ENCODE measurements at regions not wholly inside any gene's neighbourhood (a gene's known extent, or its start where the extent isn't known, plus 50 kb on each side); places are given as distances from the start of the nearest gene placed in this dataset.

GRCh38 chr15:95990833-95991232, 339.7 kb upstream of the NR2F2 start:
- Histone ChIP-seq H3K9ac (ENCODE audit: low read length) (no peak overlapping the region), H2AK5ac (ENCODE audit: low read length) (no peak overlapping the region), H3K79me2 (ENCODE audit: control insufficient read depth, insufficient read depth, low read length, poor library complexity) (no peaks in the 10 kb centered on the region), H3K27ac (ENCODE audit: low read depth, low read length) (no peak overlapping the region), H4K91ac (ENCODE audit: low read depth, low read length) (no peak overlapping the region), H4K8ac (ENCODE audit: low read depth, low read length) (no peak overlapping the region), H3K4me3 (ENCODE audit: low read depth, low read length) (no peak overlapping the region), H4K12ac (ENCODE audit: low read depth, low read length) (no peak overlapping the region), H3K79me1 (ENCODE audit: low read length) (no peaks in the 10 kb centered on the region), H3K18ac (ENCODE audit: low read length) (no peak overlapping the region), H3K9me3 (ENCODE audit: insufficient read depth, low read depth, low read length) (no peaks in the 10 kb centered on the region), H2BK5ac (ENCODE audit: low read depth, low read length, poor library complexity) (no peak overlapping the region), H3K23ac (ENCODE audit: low read length) (no peak overlapping the region), H3K4me2 (ENCODE audit: low read length) (no peak overlapping the region), H3K4me1 (ENCODE audit: control insufficient read depth in 1 of 2, insufficient read depth in 2 of 2, low read length in 2 of 2) (peaks cover 0 to 3% of the 10 kb centered on the region in 2 experiments), H3K14ac (ENCODE audit: low read length) (no peak overlapping the region), H2AFZ (ENCODE audit: insufficient read depth, low read length, poor library complexity) (no peak overlapping the region), H2BK12ac (ENCODE audit: low read length) (peak overlapping the region; percentile 52), H3K4ac (ENCODE audit: low read depth, low read length) (no peak overlapping the region), H3K36me3 (ENCODE audit: control insufficient read depth in 1 of 2, insufficient read depth in 2 of 2, low read length in 2 of 2) (no peaks in the 10 kb centered on the region), H2BK120ac (ENCODE audit: insufficient read depth, low read length, poor library complexity) (no peak overlapping the region), H3K27me3 (ENCODE audit: insufficient read depth, low read length) (no peaks in the 10 kb centered on the region)
- no CpG with 5 or more reads among the region's 4 CpGs for WGBS (ENCODE audit: extremely low coverage, insufficient coverage, insufficient read length)
- DNase-seq = no peak

DNA sequence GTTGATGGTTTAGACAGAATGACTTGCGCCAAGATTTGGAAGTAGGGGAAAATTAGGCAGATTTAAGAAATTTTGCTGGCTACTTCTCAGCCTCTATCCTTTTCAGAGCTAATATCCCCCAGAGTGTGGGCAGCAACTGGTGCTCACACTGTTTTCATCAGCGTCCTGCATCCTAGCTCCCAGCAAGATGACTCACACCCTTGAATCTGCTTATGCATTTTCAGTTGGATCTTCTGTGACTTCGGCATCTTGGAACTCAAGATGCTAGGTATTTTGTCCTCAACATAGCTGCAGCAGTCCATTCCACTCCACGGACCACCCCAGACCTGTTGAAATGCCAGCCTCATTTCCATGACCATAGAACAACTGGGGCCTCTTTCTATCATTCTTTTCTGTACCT, 336.1 kb upstream of the NR2F2 start:
- H3K79me1 ChIP-seq (ENCODE audit: low read length) = no peaks in the 10 kb centered on the region
- H3K14ac ChIP-seq (ENCODE audit: low read length) = no peak overlapping the region
- no peak overlapping the region for H3K18ac ChIP-seq (ENCODE audit: low read length)
- H2BK12ac ChIP-seq (ENCODE audit: low read length) = no peak overlapping the region
- no peak overlapping the region for H3K4me2 ChIP-seq (ENCODE audit: low read length)
- H4K8ac ChIP-seq (ENCODE audit: low read depth, low read length) = no peak overlapping the region
- H3K4me3 ChIP-seq (ENCODE audit: low read depth, low read length) = no peak overlapping the region
- H4K12ac ChIP-seq (ENCODE audit: low read depth, low read length) = no peak overlapping the region
- H3K27ac ChIP-seq (ENCODE audit: low read depth, low read length) = no peak overlapping the region
- no peaks in the 10 kb centered on the region for H3K79me2 ChIP-seq (ENCODE audit: control insufficient read depth, insufficient read depth, low read length, poor library complexity)
- no peaks in the 10 kb centered on the region for H3K9me3 ChIP-seq (ENCODE audit: insufficient read depth, low read depth, low read length)
- H3K9ac ChIP-seq (ENCODE audit: low read length) = no peak overlapping the region
- H3K23ac ChIP-seq (ENCODE audit: low read length) = no peak overlapping the region
- no peak overlapping the region for H4K91ac ChIP-seq (ENCODE audit: low read depth, low read length)
- WGBS (ENCODE audit: extremely low coverage, insufficient coverage, insufficient read length) = no CpG with 5 or more reads among the region's 4 CpGs
- peak in 1 of 2 donors; percentile 3 for DNase-seq
- no peak overlapping the region for H2AFZ ChIP-seq (ENCODE audit: insufficient read depth, low read length, poor library complexity)
- H2BK120ac ChIP-seq (ENCODE audit: insufficient read depth, low read length, poor library complexity) = no peak overlapping the region
- H3K4ac ChIP-seq (ENCODE audit: low read depth, low read length) = no peak overlapping the region
- H3K27me3 ChIP-seq (ENCODE audit: insufficient read depth, low read length) = no peaks in the 10 kb centered on the region
- H2AK5ac ChIP-seq (ENCODE audit: low read length) = no peak overlapping the region
- no peak overlapping the region for H2BK5ac ChIP-seq (ENCODE audit: low read depth, low read length, poor library complexity)
- no peaks in the 10 kb centered on the region for H3K4me1 ChIP-seq (ENCODE audit: control insufficient read depth in 1 of 2, insufficient read depth in 2 of 2, low read length in 2 of 2)
- no peaks in the 10 kb centered on the region for H3K36me3 ChIP-seq (ENCODE audit: control insufficient read depth in 1 of 2, insufficient read depth in 2 of 2, low read length in 2 of 2)

DNA sequence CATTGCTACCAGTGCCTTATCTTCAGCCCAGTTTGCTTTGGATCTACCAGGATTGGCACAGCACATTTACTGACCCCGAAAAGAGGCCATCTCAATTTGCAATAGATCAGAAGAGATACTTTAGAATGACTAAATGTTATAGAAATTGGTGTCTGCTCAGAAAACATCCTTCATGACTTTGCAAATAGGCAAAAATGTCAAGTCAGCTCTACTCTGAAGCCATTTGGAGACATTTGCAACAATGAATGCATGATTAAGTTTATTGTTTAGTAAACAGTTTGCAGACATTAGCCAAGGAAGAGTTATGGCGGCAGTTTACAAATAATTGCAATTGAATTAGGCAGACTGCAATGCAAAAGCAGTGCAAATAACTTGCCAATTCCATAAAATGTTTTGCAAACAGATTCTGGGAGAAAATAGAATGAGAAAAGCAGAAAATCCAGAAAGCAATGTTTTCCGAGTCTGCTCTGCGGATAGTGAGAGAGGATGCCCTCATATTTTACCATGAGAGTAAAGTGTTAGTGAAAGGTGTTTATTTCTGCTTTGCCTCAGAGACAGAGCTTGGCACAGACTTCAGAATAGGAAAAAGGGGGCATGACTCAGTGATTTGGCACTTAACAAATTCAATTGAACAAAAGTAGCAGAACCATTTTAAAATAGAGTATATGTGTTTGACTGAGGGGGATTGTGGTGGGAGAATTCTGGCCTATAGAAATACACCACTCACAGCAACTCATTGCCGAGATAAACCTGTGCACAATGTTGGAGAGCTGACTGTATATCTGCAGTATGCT, 334.9 kb upstream of the NR2F2 start:
- no peak overlapping the region for H3K9ac ChIP-seq (ENCODE audit: low read length)
- no peak overlapping the region for H3K14ac ChIP-seq (ENCODE audit: low read length)
- no peak overlapping the region for H2AK5ac ChIP-seq (ENCODE audit: low read length)
- H3K79me1 ChIP-seq (ENCODE audit: low read length) = no peaks in the 10 kb centered on the region
- H3K9me3 ChIP-seq (ENCODE audit: insufficient read depth, low read depth, low read length) = no peaks in the 10 kb centered on the region
- DNase-seq = no peak
- no peak overlapping the region for H3K18ac ChIP-seq (ENCODE audit: low read length)
- H2BK12ac ChIP-seq (ENCODE audit: low read length) = no peak overlapping the region
- H3K4me3 ChIP-seq (ENCODE audit: low read depth, low read length) = no peak overlapping the region
- no peak overlapping the region for H3K27ac ChIP-seq (ENCODE audit: low read depth, low read length)
- no peaks in the 10 kb centered on the region for H3K4me1 ChIP-seq (ENCODE audit: control insufficient read depth in 1 of 2, insufficient read depth in 2 of 2, low read length in 2 of 2)
- no peak overlapping the region for H4K91ac ChIP-seq (ENCODE audit: low read depth, low read length)
- no peak overlapping the region for H2BK120ac ChIP-seq (ENCODE audit: insufficient read depth, low read length, poor library complexity)
- H3K4me2 ChIP-seq (ENCODE audit: low read length) = no peak overlapping the region
- H3K36me3 ChIP-seq (ENCODE audit: control insufficient read depth in 1 of 2, insufficient read depth in 2 of 2, low read length in 2 of 2) = no peaks in the 10 kb centered on the region
- H3K4ac ChIP-seq (ENCODE audit: low read depth, low read length) = no peak overlapping the region
- no peak overlapping the region for H3K23ac ChIP-seq (ENCODE audit: low read length)
- H3K27me3 ChIP-seq (ENCODE audit: insufficient read depth, low read length) = no peaks in the 10 kb centered on the region
- no CpG with 5 or more reads among the region's 5 CpGs for WGBS (ENCODE audit: extremely low coverage, insufficient coverage, insufficient read length)
- H4K8ac ChIP-seq (ENCODE audit: low read depth, low read length) = no peak overlapping the region
- no peaks in the 10 kb centered on the region for H3K79me2 ChIP-seq (ENCODE audit: control insufficient read depth, insufficient read depth, low read length, poor library complexity)
- H2BK5ac ChIP-seq (ENCODE audit: low read depth, low read length, poor library complexity) = no peak overlapping the region
- H2AFZ ChIP-seq (ENCODE audit: insufficient read depth, low read length, poor library complexity) = no peak overlapping the region
- H4K12ac ChIP-seq (ENCODE audit: low read depth, low read length) = no peak overlapping the region

GRCh38 chr15:95996494-95996893, 334.0 kb upstream of the NR2F2 start:
- Histone ChIP-seq H3K79me2 (ENCODE audit: control insufficient read depth, insufficient read depth, low read length, poor library complexity) (no peaks in the 10 kb centered on the region), H3K36me3 (ENCODE audit: control insufficient read depth in 1 of 2, insufficient read depth in 2 of 2, low read length in 2 of 2) (no peaks in the 10 kb centered on the region), H3K27ac (ENCODE audit: low read depth, low read length) (no peak overlapping the region), H4K91ac (ENCODE audit: low read depth, low read length) (no peak overlapping the region), H3K4me1 (ENCODE audit: control insufficient read depth in 1 of 2, insufficient read depth in 2 of 2, low read length in 2 of 2) (no peaks in the 10 kb centered on the region), H3K4me2 (ENCODE audit: low read length) (no peak overlapping the region), H3K9ac (ENCODE audit: low read length) (no peak overlapping the region), H2BK120ac (ENCODE audit: insufficient read depth, low read length, poor library complexity) (no peak overlapping the region), H3K4ac (ENCODE audit: low read depth, low read length) (no peak overlapping the region), H3K23ac (ENCODE audit: low read length) (no peak overlapping the region), H3K79me1 (ENCODE audit: low read length) (no peaks in the 10 kb centered on the region), H2BK12ac (ENCODE audit: low read length) (no peak overlapping the region), H3K4me3 (ENCODE audit: low read depth, low read length) (no peak overlapping the region), H2BK5ac (ENCODE audit: low read depth, low read length, poor library complexity) (no peak overlapping the region), H3K9me3 (ENCODE audit: insufficient read depth, low read depth, low read length) (no peaks in the 10 kb centered on the region), H3K27me3 (ENCODE audit: insufficient read depth, low read length) (no peaks in the 10 kb centered on the region), H3K14ac (ENCODE audit: low read length) (no peak overlapping the region), H4K12ac (ENCODE audit: low read depth, low read length) (no peak overlapping the region), H2AK5ac (ENCODE audit: low read length) (no peak overlapping the region), H2AFZ (ENCODE audit: insufficient read depth, low read length, poor library complexity) (no peak overlapping the region), H4K8ac (ENCODE audit: low read depth, low read length) (no peak overlapping the region), H3K18ac (ENCODE audit: low read length) (no peak overlapping the region)
- no CpG with 5 or more reads among the region's 4 CpGs for WGBS (ENCODE audit: extremely low coverage, insufficient coverage, insufficient read length)
- DNase-seq = no peak

Data from trophoblast cell (in vitro differentiated cells and primary cell).